SK-N-MC (cell line): ENCODE measurements at regions not wholly inside any gene's neighbourhood (a gene's known extent, or its start where the extent isn't known, plus 50 kb on each side); places are given as distances from the start of the nearest gene placed in this dataset.

Experiments used
- EZH2 ChIP-seq: fragments of 200-600 bp; sonication (generic); IDR thresholded peaks from one replicate; pipeline ENCODE4 v1.6.1; 2017; ENCODE audit warnings: antibody characterized with exemption
- FOXP2 ChIP-seq: optimal IDR thresholded peaks from 2 replicates; pipeline ENCODE3; 2011; ENCODE audit warnings: mild to moderate bottlenecking, moderate library complexity; ENCODE audit not compliant: insufficient read depth; ENCODE audit errors: extremely low read length, control extremely low read depth
- POLR2AphosphoS5 ChIP-seq: IDR thresholded peaks from 2 replicates; pipeline ENCODE4 v1.6.1; 2012; ENCODE audit warnings: mild to moderate bottlenecking, low read depth, low read length, borderline replicate concordance

- TF ChIP-seq POLR2AphosphoS5 (no peak), EZH2 (no peak), FOXP2 (no peak)
These were observed 84.1 kb upstream of the PRDX6 start for GRCh38 chr1:173392895-173393658.
